ENCODE measurements at regions not wholly inside any gene's neighbourhood (a gene's known extent, or its start where the extent isn't known, plus 50 kb on each side); places are given as distances from the start of the nearest gene placed in this dataset.

DNA sequence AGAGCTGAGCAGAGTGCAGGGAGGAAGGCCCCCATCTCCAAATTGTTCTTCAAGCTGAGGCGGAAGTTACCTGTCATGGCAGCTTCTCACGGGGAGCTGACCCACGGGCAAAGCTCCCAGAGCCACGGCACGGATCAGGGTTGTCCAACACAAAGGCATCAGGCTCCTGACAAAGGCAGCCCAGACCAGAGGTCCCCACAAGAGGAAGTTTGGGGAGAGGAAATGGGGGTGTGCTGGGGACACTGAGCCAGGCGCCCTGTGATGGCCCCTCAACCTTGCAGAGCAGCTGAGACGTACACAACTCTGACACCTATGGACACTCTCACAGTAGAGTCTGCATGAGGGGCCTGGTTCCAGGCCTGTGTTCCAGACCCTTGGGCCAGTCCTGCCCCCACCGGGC lies 95.6 kb downstream of the CTTN start:
- H4K20me1 ChIP-seq (ENCODE audit: control insufficient read depth, insufficient read depth, insufficient read length): no peaks in the 10 kb centered on the region

More for the DNA sequence above, 95.6 kb downstream of the CTTN start:
- no peak overlapping the region for H2BK5ac ChIP-seq (ENCODE audit: insufficient read length, low read length)
- H3K9ac ChIP-seq (ENCODE audit: extremely low read depth, insufficient read length, low read length): no peak overlapping the region
- Mint-ChIP-seq H3K27ac (no peak overlapping the region), H3K27me3 (ENCODE audit: low read depth) (no peaks in the 10 kb centered on the region), H3K4me1 (peaks cover 7 to 8% of the 10 kb centered on the region in 2 experiments), H3K9me3 (peaks cover 11 to 14% of the 10 kb centered on the region in 2 experiments), H3K4me3 (no peak overlapping the region), H3K36me3 (ENCODE audit: insufficient read depth in 1 of 3, low read depth in 3 of 3) (peaks cover 18 to 40% (median 24%) of the 10 kb centered on the region in 3 experiments)
- H2BK12ac ChIP-seq (ENCODE audit: insufficient read length, low read depth, low read length): no peak overlapping the region
- no peak overlapping the region for H2BK120ac ChIP-seq (ENCODE audit: low read depth, low read length, poor library complexity, severe bottlenecking)
- no peak overlapping the region for H4K5ac ChIP-seq (ENCODE audit: insufficient read length, low read depth, low read length)
- H3K56ac ChIP-seq (ENCODE audit: insufficient read length, low read depth, low read length): no peak overlapping the region
- H2BK15ac ChIP-seq (ENCODE audit: low read depth, low read length): no peak overlapping the region
- H3K9me3 ChIP-seq (ENCODE audit: control insufficient read depth, low read depth, low read length): peaks cover 6% of the 10 kb centered on the region
- no peaks in the 10 kb centered on the region for H3K79me1 ChIP-seq (ENCODE audit: insufficient read depth, low read depth, low read length, poor library complexity, severe bottlenecking)
- WGBS (ENCODE audit: extremely low coverage, insufficient read length, low lambda C conversion rate): no CpG with 5 or more reads among the region's 8 CpGs
- H3K23ac ChIP-seq (ENCODE audit: insufficient read length, low read depth, low read length): no peak overlapping the region
- H3K4ac ChIP-seq (ENCODE audit: low read depth, low read length): no peak overlapping the region
- H3K27me3 ChIP-seq (ENCODE audit: insufficient read depth, low read length): no peaks in the 10 kb centered on the region
- H3K27ac ChIP-seq (ENCODE audit: insufficient read length, low read depth, low read length): no peak overlapping the region
- no peak for DNase-seq
- H3K23me2 ChIP-seq (ENCODE audit: insufficient read length, low read depth, low read length, poor library complexity, severe bottlenecking): no peaks in the 10 kb centered on the region
- no peak overlapping the region for H3K4me2 ChIP-seq (ENCODE audit: insufficient read depth, insufficient read length, low read length)
- H2BK20ac ChIP-seq (ENCODE audit: low read depth, low read length, poor library complexity, severe bottlenecking): no peak overlapping the region
- no peak overlapping the region for H4K8ac ChIP-seq (replicated peaks; ENCODE audit: insufficient read length, low read depth, low read length)
- H3K14ac ChIP-seq (ENCODE audit: insufficient read depth, low read length): no peak overlapping the region
- H3T11ph ChIP-seq (ENCODE audit: low read length): no peak overlapping the region
- no peak overlapping the region for H2AFZ ChIP-seq (ENCODE audit: low read length)
- H4K91ac ChIP-seq (ENCODE audit: insufficient read length, low read depth, low read length): no peak overlapping the region
- no peaks in the 10 kb centered on the region for H3K4me1 ChIP-seq (ENCODE audit: insufficient read depth, low read length)
- TF ChIP-seq, protein P1, sequence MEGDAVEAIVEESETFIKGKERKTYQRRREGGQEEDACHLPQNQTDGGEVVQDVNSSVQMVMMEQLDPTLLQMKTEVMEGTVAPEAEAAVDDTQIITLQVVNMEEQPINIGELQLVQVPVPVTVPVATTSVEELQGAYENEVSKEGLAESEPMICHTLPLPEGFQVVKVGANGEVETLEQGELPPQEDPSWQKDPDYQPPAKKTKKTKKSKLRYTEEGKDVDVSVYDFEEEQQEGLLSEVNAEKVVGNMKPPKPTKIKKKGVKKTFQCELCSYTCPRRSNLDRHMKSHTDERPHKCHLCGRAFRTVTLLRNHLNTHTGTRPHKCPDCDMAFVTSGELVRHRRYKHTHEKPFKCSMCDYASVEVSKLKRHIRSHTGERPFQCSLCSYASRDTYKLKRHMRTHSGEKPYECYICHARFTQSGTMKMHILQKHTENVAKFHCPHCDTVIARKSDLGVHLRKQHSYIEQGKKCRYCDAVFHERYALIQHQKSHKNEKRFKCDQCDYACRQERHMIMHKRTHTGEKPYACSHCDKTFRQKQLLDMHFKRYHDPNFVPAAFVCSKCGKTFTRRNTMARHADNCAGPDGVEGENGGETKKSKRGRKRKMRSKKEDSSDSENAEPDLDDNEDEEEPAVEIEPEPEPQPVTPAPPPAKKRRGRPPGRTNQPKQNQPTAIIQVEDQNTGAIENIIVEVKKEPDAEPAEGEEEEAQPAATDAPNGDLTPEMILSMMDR (conservative IDR thresholded peaks at IDR 0.05): no peak
- no peaks in the 10 kb centered on the region for H3K79me2 ChIP-seq (ENCODE audit: insufficient read depth, low read length)
- H3K18ac ChIP-seq (ENCODE audit: insufficient read length, low read depth, low read length): no peak overlapping the region
- H2AK5ac ChIP-seq (ENCODE audit: insufficient read length, low read length): no peak overlapping the region
